Activated CD8-positive, alpha-beta memory T cell treated with anti-CD3 and anti-CD28 coated beads for 4 hours (primary cell): ENCODE measurements at regions not wholly inside any gene's neighbourhood (a gene's known extent, or its start where the extent isn't known, plus 50 kb on each side); places are given as distances from the start of the nearest gene placed in this dataset.
"Not testable (repeated sequence)": the region's sequence is repeated elsewhere in the genome, so short reads cannot be mapped to it uniquely, and the experiment has no call there.

Experiments
- DNase-seq, 2 donors: peaks; one replicate each; pipeline ENCODE4 v3.0.0-alpha.2; 2020; ENCODE audit warnings: low read depth in 2 of 2

DNA sequence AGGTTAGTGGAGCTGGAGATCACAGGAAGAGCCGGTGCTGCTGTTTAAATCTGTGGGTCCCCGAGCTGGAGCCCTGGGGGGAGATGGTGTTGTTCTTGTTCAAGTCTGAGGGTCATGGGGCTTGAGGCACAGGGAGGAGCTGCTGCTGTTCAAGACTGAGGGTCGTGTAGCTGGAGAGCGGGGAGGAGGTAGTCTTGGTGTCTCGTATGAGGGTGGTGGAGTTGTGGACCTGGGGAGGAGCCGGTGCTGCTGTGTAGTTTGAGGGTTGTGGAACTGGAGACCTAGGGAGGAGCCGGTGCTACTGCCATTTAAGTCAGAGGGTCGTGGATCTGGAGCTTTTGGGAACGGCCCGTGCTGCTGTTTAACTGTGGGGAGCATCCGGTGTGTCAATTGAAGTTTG is 112.2 kb upstream of the SULF2 start:
- DNase-seq: no peak

GRCh38 chr20:47892681-47893080 is 107.4 kb upstream of the SULF2 start:
- not testable (repeated sequence) for DNase-seq

- not testable (repeated sequence) for DNase-seq
Measured at GRCh38 chr20:47890708-47891107, 105.4 kb upstream of the SULF2 start.

DNA sequence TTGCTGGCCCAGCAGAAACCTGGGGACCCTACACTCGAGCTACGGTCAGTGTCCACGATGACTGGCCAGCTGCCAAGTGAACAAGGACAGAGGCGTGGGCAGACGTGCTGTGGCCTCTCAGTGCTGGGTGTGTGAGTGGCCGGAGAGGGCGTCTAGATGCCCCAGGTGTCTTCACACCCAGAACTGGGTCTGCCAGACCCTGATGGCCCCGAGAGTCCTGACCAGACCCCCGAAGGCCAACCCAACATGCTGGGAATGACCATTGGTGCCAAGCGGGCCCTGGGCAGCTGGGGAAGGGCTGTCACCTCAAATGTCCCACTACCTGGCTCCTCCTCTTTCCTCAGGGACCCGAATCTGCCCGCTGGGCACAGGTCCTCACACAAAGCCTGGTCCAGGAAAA is 104.5 kb upstream of the SULF2 start:
- not testable (repeated sequence) for DNase-seq

DNA sequence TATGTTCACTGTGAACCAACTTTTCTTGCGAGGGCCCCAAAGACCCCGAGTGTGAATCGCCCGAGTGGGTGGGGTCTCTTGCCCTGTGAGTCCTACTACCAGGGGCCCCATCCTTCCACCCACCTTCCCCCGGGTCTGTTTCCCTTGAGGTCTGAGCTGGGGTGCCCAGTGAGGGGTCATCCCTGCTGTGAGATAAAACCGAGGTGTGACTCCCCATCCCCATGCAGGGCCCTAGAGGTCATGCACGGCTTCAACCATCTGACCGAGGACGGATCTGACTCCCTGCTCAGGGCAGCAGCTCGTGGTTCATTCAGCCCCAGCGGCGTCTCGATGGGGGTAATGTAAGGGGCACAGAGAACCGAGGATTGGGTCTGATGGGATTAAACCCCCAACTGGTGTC is 103.1 kb upstream of the SULF2 start:
- DNase-seq: no peak

DNA sequence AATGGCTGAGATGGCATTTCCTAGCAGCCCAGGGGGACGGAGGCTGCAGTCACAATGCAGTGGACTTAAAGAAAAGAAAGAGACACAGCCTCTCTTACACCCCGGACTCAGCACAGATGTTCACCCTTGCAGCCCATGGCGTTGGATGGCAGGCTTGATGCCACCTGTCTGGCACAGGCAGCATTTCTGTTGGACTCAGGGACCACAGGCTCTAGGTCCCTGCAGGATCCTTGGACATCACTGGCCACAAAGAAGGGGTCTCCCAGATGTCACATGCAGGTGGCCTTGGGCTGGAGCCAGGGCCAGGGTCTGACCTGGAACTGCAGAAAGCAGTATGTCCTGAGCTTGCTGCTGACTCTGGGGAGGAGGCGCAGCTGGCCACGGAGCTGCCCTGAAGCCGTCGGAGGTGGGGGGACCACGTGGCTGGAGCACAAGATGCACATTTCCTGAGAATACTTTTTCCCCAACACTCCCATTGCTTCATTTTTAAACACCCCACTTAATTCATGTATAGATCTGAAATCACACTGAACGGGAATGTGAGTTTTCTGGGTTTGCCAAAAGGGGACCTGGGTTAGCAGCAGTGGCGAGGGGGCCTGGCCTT is 102.3 kb upstream of the SULF2 start:
- DNase-seq: no peak

DNA sequence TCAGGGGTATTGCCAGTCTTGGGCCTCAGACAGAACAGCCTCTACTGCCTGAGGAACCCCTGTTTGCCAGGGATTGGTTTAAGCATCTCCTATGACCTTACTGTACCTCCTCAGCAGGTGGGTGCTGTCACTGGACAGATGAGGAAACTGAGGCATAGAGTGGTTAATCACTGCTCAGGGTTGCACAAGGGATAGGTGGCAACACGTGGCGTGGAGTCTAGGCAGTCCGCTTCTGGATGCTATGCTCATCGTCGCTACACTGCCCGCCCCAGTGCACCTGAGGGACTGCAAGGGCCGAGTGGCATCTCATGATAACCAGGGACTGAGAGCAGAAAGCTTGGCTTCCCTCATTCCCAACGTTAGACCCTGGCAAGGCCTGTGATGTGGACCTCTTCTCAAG is 101.8 kb upstream of the SULF2 start:
- no peak for DNase-seq

DNA sequence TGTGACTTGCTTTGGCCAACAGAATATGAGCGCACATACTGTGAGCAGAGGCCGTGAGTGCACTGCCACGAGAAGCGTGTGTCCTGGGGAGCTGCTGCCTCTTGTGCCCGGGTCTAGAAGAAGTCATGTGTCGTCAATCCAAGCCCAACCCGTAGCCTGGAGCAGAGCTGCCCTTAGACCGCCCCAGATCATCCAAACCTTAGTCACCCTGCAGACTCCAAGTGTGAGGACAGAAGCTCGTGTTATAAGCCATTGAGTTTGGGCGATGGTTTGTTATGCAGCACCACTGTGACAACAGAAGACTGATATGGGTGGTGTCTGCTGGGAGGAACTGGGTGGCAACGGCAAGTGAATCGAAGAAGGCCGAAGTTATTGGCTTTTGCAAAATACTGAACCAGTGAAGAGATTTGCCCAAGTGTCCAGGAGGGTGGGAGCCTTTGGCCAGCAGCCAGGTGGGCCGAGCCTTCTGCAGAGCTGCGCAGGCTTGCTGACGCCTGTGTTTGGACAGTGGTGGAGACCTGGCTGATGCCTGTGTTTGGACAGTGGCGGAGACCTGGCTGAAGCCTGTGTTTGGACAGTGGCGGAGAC is 101.3 kb upstream of the SULF2 start:
- no peak for DNase-seq

GRCh38 chr20:47885909-47886453 is 100.7 kb upstream of the SULF2 start:
- DNase-seq: no peak

- DNase-seq: not testable (repeated sequence)
Measured at GRCh38 chr20:47883940-47884339, 98.7 kb upstream of the SULF2 start.

GRCh38 chr20:47883186-47883585 is 97.9 kb upstream of the SULF2 start:
- DNase-seq: no peak

GRCh38 chr20:47879771-47880170 is 94.5 kb upstream of the SULF2 start:
- no peak for DNase-seq

DNA sequence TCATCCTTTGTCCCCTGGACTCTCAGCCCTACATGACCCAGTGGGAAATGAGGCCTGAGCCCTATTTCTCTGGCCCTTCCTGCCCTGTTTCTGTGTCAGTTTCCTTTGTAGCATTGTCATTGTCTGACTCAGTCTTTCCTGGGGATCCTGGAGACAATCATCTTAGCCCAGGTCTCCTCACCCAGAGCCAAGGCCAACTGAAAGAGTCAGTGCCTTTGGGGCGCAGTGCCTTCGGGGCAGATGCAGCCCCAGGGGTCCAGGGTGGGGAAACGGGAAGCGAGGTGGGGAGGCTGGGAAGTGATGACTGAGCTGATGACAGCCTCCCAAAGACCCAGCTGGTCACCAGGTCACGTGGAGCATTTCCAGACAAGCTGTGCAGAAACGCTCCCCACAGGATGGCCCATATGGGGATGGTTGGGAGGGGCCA is 93.3 kb upstream of the SULF2 start:
- DNase-seq: no peak

- no peak for DNase-seq
Measured at GRCh38 chr20:47876311-47877088, 91.2 kb upstream of the SULF2 start.

DNA sequence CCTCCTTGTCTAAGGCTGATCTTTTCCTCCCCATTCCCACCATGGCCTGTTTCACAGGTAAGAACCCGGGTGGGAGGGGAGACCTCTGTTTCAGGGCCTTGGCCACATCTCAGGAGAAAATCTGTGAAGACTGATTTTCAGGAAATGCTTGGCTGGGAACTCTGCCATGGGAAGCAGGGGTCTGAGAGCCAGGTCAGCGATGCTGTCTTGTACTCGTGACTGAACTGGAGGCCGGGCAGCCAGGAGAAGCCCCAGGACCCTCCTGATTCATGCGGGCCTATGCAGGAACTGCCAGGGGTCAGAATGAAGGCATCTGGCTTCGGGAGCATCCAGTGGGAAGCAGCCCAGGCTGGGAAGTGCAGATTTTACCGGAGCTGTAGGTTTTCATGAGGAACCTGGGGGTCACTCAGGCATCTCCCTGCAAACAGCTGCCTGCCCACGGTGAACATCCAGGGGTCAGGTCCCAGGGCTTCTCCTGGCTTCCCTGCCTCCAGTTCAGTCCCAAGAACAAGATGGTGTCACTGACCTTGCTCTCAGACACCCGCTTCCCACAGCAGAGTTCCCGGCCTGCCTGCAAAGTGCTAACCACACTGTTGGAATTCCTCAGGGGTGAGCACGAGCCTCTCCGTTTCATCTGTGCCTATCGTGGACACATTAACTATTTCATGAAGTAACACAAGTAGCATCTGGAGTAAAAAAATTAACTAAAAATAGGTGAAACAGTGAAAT is 90.2 kb upstream of the SULF2 start:
- no peak for DNase-seq

- DNase-seq: no peak
Measured at GRCh38 chr20:47872341-47872740, 87.1 kb upstream of the SULF2 start.

GRCh38 chr20:47870475-47870874 is 85.2 kb upstream of the SULF2 start:
- no peak for DNase-seq

- DNase-seq: no peak
Measured at GRCh38 chr20:47868744-47869143, 83.5 kb upstream of the SULF2 start.

DNA sequence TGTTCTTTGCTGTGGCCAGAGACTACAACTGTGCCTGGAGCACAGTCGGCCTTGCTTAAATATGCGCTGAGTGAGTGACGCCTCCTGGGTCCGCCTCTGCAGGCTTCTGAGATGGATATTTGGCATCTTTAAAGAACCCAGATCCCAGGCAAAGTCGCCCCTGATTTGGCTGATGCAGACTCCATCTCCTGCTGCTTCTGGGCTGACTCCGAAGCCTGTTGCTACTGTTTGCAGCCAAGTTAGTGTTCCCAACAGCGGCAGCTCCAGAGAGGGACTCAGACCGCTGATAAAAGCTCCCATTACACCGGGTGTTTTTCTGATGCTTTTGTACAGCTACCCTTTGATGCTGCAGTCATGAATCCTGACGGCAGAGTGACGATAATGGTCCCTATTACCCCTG is 83.0 kb upstream of the SULF2 start:
- no peak for DNase-seq

DNA sequence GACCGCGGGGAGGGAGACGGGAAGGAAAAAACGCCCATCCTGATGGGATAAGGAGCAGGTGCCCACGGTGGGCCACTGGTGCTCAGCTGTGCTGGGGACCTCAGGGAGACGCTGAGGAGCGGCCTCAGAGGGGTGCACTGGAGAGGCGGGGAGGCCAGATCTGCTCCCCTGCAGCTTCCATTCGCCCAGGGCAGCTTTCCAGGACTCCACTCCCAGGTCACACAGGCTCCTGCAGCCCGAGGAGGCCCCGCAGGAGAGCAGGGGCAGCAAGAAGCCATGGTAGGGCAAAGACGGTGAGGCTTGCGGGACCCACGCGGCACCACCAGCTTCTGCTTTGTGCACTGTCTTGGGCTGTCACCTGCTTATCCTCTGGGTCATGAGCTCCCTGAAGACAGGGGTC is 82.5 kb upstream of the SULF2 start:
- DNase-seq: no peak

DNA sequence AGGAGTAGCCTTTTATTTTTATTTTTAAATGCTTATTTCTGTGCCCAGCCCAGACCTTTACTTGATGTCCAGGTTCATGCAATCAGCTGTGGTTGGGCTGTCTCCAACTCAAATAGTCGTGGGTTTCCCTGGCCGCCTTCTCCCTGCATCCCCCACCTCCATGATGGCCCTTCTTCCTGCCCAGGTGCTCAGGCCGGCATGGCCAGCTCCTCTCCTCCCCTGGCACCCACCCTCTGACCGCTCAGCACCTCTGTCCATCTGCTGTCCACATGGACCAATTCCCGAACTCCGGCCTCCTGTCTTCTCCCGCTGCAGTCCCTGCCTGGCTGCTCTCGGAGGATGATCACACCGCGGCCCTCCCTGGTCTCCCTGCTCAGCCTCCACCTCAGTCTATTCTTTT is 81.2 kb upstream of the SULF2 start:
- no peak for DNase-seq

GRCh38 chr20:47865912-47866311 is 80.6 kb upstream of the SULF2 start:
- no peak for DNase-seq
